D721Med (cell line): ENCODE measurements at regions not wholly inside any gene's neighbourhood (a gene's known extent, or its start where the extent isn't known, plus 50 kb on each side); places are given as distances from the start of the nearest gene placed in this dataset.
"Not testable (repeated sequence)": the region's sequence is repeated elsewhere in the genome, so short reads cannot be mapped to it uniquely, and the experiment has no call there.

ENCODE experiments used
- DNase-seq: peaks from one replicate; pipeline ENCODE4 v3.0.0; 2011; ENCODE audit warnings: low spot score; ENCODE audit not compliant: insufficient read length
- FAIRE-seq: peaks from 2 replicates; lab custom pipeline; 2011; peaks lifted over from hg19 to GRCh38; lab: Jason Lieb, UNC
- CTCF ChIP-seq: IDR thresholded peaks from 2 replicates; pipeline ENCODE4 v1.5.1; 2012; ENCODE audit warnings: mild to moderate bottlenecking, control low read depth; ENCODE audit not compliant: insufficient read depth; ENCODE audit errors: missing control alignments

GRCh38 chr7:49611951-49612350, 161.5 kb upstream of the VWC2 start:
- FAIRE-seq (no peak), DNase-seq (no peak)
- no peak for TF ChIP-seq CTCF

GRCh38 chr7:49613759-49614158, 159.7 kb upstream of the VWC2 start:
- no peak for TF ChIP-seq CTCF
- DNase-seq (no peak), FAIRE-seq (no peak)

GRCh38 chr7:49614974-49615373, 158.5 kb upstream of the VWC2 start:
- not testable (repeated sequence) for DNase-seq, FAIRE-seq

GRCh38 chr7:49618028-49618427, 155.4 kb upstream of the VWC2 start:
- DNase-seq (no peak), FAIRE-seq (no peak)
- TF ChIP-seq CTCF, result no peak

GRCh38 chr7:49623943-49624342, 149.5 kb upstream of the VWC2 start:
- no peak for FAIRE-seq
- no peak for TF ChIP-seq CTCF

GRCh38 chr7:49624611-49625010, 148.8 kb upstream of the VWC2 start:
- TF ChIP-seq CTCF, result no peak

More at GRCh38 chr7:49623943-49624342, 149.5 kb upstream of the VWC2 start:
- no peak for DNase-seq

GRCh38 chr7:49630513-49630912, 142.9 kb upstream of the VWC2 start:
- no peak for DNase-seq
- no peak for FAIRE-seq
- no peak for TF ChIP-seq CTCF

More at GRCh38 chr7:49624611-49625010, 148.8 kb upstream of the VWC2 start:
- no peak for DNase-seq
- FAIRE-seq, result no peak
